GM10266 (cell line): ENCODE measurements at regions not wholly inside any gene's neighbourhood (a gene's known extent, or its start where the extent isn't known, plus 50 kb on each side); places are given as distances from the start of the nearest gene placed in this dataset.

Experiments
- DNase-seq: peaks from one replicate; pipeline ENCODE4 v3.0.0; 2012; ENCODE audit errors: extremely low spot score
- TF ChIP-seq, protein P1 (sequence below): IDR thresholded peaks from 2 replicates; pipeline ENCODE4 v1.5.1; 2012; ENCODE audit warnings: mild to moderate bottlenecking, low read depth; ENCODE audit not compliant: control insufficient read depth, insufficient read depth; ENCODE audit errors: missing control alignments

DNA sequence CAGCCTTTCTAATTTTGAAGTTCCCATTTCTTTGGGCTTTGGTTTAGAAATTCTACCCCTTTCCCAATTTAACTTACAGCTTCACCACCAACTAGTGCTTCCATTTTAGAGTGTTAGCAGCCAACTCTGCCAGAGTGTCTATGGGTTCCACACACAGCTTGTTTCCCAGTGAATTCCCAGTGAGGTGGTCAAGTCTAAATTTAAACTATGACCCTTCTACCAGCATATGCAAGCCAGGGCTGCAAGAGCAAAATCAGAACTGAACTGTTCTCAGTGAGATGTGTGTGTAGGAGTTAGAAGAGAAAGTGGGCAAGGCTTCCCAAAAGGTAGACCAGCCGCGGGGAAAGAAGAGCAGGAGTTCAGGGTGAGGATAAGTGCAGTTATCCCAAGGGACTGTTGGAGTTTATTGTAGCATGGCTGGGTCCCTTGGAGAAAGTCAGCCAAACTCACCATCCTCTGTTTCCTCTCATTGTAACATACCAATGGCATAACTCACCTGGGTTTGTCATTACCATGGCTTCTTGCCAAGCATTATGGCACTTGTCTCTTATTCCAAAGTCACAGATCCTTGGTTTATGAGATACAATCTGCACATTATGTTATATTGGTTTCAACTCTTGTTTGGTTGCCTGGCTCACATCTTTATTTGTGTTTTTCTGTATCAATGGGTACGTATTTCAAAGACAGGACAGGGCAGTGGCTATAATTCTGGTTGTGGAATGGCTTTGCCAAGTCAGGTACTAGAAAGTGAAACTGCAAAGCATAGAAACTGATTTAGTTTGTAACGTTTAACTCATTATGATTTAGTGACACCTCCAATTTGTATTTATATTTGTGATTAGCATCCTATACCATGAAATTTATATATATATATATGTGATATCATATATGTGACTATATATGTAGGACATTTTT is 130.2 kb upstream of the UMPS start:
- TF ChIP-seq, protein P1, sequence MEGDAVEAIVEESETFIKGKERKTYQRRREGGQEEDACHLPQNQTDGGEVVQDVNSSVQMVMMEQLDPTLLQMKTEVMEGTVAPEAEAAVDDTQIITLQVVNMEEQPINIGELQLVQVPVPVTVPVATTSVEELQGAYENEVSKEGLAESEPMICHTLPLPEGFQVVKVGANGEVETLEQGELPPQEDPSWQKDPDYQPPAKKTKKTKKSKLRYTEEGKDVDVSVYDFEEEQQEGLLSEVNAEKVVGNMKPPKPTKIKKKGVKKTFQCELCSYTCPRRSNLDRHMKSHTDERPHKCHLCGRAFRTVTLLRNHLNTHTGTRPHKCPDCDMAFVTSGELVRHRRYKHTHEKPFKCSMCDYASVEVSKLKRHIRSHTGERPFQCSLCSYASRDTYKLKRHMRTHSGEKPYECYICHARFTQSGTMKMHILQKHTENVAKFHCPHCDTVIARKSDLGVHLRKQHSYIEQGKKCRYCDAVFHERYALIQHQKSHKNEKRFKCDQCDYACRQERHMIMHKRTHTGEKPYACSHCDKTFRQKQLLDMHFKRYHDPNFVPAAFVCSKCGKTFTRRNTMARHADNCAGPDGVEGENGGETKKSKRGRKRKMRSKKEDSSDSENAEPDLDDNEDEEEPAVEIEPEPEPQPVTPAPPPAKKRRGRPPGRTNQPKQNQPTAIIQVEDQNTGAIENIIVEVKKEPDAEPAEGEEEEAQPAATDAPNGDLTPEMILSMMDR: no peak
- DNase-seq: no peak

DNA sequence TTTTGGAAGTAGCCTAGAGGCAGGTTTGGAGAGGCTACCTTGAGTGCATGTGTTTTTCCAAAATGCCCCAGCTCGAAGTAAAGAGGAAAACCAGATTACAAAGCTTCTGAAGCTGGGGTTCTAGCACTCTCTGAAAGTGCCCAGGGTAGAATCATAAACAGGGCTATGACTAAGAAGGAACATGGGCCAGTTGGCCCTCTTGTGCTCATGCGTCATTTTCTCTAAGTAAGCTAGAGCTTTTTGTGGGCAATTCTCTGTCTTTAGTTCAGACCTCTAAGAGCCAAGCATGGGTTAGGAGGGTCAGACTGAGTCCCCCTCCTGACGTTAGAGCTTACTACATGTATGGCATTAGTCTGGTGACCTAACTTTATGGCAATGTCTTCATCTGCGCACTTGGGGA is 129.5 kb upstream of the UMPS start:
- TF ChIP-seq, protein P1: no peak
- DNase-seq: no peak

DNA sequence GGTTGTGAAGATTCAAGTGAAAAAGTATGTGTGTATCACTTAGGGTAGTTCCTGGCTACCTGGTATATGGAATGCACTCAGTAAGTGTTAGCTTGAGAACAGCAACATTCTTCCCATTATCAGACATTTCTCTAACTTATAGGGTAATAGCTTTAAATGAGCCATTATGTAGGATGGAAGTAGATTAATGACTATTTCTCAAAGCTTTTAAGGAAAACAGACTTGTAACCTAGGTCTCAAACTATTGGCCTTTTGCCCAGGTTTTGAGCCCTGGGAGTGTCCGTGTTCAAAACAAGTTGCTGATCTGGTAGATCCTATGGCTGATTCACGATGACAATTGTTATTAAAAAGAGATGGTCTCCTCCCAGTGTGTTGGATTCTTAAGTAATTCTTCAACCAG is 129.1 kb upstream of the UMPS start:
- TF ChIP-seq, protein P1: no peak
- no peak for DNase-seq

DNA sequence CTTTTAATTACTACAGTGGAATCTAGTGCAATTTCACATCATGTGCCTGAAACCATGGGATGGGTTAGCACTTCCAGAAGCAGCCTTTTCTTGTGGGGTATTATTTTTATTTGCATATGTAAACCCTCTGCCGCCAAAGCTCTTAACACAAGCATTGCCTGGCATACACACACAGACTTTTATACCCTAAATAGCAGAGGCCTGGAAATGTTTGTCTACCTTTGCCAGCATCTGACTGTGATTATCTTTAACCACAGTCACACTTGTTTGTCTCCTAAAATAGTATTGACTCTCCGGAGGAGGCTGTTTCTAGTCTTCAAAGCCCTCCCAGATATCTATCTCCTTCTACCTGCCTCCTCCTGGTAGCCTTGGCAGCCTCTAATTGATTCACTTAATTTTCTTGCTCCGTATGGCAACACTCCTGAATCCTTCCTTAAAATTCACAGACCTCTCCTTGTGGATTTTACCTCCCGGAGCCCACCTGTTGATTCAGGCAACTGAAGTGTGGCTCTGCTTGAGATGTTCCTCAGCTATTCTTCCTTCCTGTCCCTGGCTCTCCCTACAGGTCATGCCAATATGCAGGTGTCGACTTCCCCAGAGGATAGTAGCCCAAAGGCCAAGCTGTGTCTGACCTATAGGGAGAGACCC is 127.1 kb upstream of the UMPS start:
- TF ChIP-seq, protein P1: no peak
- DNase-seq: no peak

DNA sequence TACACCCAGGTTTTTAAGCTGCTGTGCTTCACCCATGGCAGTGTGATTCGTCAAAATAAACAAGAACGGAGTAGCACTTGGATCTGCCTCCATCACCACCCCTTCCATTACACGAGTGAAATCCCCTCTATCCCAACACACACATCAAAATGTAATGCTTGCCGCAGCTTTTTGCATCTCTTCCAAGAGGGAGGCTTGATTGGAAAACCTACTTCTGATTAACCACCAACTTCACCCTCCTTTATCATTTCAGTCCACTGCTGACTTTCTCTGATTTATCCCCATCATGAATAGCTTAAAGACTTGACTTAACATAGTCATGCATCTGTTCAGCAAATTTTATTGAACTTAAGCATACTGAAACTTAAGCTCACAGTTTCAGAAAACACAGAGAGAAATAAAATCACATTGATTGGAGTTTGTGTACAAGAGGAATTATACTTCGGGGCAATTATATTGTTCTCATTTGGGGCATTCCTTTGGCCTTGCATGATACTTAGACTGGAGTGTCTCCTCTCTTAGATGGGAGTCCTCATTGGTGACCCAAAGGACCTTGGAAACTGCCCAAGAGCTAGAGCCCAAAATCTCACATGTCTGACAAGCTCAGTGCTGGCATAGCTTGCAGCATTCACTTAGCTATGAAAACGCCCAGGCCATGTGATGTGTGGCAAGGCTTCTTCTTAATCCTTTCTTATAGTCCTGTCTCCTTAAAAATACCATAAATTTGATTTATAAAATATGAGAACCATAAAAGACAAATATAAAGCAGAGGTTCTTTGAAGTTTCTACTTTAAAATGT is 124.3 kb upstream of the UMPS start:
- TF ChIP-seq, protein P1: no peak

DNA sequence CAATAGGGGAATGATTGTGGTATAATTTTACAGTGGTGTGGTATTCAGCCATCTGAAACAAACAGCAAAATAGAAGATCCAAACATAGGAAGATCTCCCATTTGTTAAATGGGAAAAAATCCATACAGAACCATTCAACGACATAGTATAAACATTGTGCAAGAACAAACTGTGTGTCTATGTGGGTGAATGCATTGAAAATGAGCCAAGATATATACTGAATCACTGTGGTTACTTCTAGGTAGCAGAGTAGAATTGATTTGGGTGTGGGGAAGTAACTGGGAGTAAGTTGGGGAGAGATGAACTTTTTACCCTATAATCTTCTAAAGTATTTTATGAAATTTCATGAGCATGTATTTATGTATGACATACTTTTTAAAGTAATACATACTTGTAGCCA is 123.1 kb upstream of the UMPS start:
- TF ChIP-seq, protein P1: no peak
- no peak for DNase-seq

More for the DNA sequence above, 124.3 kb upstream of the UMPS start:
- DNase-seq: no peak
